GM12892 (cell line): ENCODE measurements at regions not wholly inside any gene's neighbourhood (a gene's known extent, or its start where the extent isn't known, plus 50 kb on each side); places are given as distances from the start of the nearest gene placed in this dataset.
"Not testable (repeated sequence)": the region's sequence is repeated elsewhere in the genome, so short reads cannot be mapped to it uniquely, and the experiment has no call there.

Source experiments
- DNase-seq: peaks from one replicate; pipeline ENCODE4 v3.0.0; 2011; ENCODE audit not compliant: insufficient read length
- FAIRE-seq: peaks from 2 replicates; lab custom pipeline; 2011; peaks lifted over from hg19 to GRCh38; lab: Jason Lieb, UNC
- POLR2A ChIP-seq: IDR thresholded peaks from 2 replicates; pipeline ENCODE4 v1.6.1; 2011; ENCODE audit warnings: low read depth, low read length, control low read depth
- POLR2AphosphoS5 ChIP-seq: IDR thresholded peaks from 2 replicates; pipeline ENCODE4 v1.6.1; 2011; ENCODE audit warnings: low read depth, low read length, control low read depth
- TAF1 ChIP-seq: IDR thresholded peaks from 2 replicates; pipeline ENCODE4 v1.6.1; 2011; ENCODE audit warnings: low read depth, mild to moderate bottlenecking, control low read depth, low read length, borderline replicate concordance

DNA sequence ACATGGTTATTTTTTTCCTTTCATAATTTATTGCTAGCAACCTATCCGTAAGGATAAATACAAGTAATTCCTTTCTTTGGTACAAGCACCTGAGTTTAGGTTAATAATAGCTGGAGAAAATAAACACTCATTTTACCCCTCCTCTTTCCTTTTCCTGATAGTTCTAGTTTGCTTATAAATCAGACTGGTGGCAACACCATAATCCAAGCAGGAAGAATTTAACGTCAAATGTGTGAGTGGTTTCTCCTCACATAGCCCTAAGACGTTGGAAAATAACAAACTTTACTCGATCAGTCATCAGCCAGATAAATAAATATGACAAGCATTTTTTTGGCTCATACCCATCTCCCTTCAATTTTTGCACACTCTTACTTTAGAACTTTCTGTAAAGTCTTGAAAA, 190.3 kb upstream of the FAM241A start:
- FAIRE-seq: no peak
- TF ChIP-seq POLR2AphosphoS5 (no peak), TAF1 (no peak)
- no peak for DNase-seq

DNA sequence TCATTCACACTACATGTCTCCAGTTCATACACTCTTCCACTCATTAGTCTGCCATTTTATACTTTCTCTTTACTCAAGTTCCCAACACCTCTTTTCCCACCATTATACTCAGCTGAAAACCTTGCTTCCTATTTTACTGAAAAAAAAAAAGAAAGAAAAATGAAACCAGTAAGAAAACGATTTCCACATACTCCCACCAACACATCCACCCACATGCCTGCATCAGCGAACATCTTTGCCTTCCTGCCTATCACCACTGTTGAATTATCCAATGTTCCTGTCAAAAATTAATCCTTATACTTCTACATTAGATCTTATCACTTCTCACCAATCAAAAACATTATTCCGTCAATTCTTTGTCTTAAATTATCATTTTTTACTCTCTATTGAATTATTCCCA, 188.1 kb upstream of the FAM241A start:
- no peak for TF ChIP-seq TAF1
- no peak for TF ChIP-seq POLR2A
- TF ChIP-seq POLR2AphosphoS5: no peak
- no peak for DNase-seq
- FAIRE-seq: no peak

DNA sequence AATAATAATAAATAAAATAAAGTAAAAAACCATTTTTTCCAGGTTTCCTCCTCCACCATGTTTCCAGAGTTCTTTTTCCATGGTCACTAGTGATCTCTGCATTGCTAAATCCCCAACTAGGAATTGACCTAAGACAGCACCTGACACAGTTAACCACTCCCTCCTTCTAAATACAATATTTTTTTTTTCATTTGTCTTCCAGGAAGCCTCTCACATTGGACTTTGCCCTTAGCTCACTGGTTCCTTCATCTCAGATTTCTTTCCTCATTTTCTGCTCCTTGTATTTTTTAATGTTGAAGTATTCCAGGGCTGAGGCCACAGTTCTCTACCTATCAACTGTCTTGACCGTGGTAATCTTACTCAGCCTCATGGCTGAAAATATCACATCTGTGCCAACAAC, 187.3 kb upstream of the FAM241A start:
- FAIRE-seq (no peak), DNase-seq (no peak)
- TF ChIP-seq TAF1 (no peak), POLR2AphosphoS5 (no peak), POLR2A (no peak)

DNA sequence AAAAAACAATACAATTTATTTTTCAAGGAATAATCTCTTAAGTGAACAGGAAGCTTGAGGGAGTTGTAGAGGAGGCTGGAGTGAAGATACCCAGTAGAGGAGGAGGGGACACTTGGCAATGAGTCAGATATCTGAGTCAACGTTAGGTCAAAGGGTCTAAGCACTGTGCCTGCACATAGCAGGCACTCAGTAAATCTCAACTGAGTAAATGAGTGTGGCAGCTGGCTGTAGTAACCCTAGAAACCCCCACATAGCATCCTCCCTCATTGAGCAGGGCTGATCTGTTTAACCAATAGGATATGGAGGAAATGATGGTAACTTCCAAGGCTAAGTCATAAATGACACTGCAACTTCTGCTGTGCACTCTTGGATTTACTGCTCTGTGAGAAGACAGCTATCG, 186.0 kb upstream of the FAM241A start:
- no peak for TF ChIP-seq POLR2A
- TF ChIP-seq TAF1: no peak
- no peak for TF ChIP-seq POLR2AphosphoS5
- peak; percentile 65 for FAIRE-seq
- DNase-seq: no peak

DNA sequence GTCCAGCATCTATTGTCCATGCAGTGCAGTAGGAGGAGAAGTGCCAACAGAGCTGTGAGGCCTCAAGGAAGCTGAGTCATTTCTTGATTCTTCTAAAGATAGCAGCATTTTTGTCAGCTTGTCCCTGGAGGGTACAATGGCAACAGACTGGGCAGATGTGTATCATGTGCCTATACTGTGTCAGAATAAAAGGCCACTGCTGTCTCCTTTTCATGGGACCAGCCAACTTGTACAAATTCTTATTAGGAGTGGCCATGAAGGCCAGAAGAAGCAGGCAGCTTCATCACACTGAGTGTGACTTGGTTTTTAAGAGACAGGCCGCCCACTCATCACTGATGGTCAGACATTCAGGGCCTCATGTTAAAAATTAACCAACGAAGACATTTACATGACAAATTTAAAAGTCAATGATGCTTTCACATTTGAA, 185.0 kb upstream of the FAM241A start:
- DNase-seq: no peak
- FAIRE-seq: peak; percentile 87
- TF ChIP-seq TAF1: no peak
- TF ChIP-seq POLR2A: no peak
- no peak for TF ChIP-seq POLR2AphosphoS5

DNA sequence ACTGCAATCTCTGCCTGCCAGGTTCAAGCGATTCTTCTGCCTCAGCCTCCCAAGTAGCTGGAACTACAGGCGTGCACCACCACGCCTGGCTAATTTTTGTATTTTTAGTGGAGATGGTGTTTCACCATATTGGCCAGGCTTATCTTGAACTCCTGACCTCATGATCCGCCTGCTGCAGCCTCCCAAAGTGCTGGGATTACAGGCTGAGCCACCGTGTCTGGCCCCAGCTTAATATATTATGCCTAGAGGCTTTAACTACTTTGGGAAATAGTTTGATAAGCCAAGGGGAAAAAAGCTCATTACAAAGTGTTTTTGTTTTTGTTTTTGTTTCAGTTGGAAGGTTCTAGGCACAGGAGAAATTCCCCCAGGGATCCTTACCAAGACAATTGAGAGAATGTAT, 184.2 kb upstream of the FAM241A start:
- not testable (repeated sequence) for FAIRE-seq

DNA sequence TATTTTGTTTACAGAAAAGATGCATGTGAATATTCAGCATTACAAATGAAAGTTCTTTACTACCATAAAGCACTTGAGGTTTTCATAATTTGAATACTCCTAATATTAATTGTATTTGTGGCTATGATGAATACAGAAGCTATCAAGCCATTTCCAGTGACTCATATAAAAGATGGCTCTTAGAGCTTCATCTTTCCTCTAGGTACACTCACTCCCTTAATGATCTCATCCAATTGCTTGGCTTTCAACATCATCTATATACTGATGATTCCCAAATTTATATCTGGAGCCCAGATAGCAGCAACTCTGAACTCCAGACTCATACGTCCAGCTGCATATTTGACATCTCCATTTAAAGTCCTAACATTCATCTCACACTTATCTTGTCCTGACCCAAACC, 183.4 kb upstream of the FAM241A start:
- no peak for FAIRE-seq
- no peak for DNase-seq
- TF ChIP-seq TAF1 (no peak), POLR2A (no peak), POLR2AphosphoS5 (no peak)

More for the DNA sequence above, 184.2 kb upstream of the FAM241A start:
- DNase-seq: not testable (repeated sequence)

DNA sequence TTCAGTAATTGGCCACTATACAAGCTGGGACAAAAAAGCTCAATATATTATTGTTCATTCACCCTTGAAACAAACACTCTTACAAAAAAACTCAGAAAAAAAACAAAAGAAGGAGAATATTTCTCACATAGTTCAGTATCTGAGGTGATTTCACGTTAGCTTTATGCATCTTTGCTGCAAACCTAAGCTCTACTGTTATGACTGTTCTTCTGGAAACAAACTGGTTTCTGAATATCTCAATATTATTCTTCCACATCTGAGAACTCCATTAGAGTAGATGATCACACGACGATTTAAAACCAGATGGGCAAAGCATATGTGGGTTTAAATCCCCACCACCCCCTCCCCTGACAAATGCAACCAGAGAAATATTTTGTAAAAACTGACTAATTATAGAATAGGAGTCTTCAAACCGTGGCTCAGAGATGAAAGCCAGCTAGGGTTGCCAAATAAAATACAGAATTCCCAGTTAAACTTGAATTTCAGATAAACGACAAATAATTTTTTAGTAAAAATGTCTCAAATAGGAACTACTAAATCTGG, 182.0 kb upstream of the FAM241A start:
- no peak for DNase-seq
- FAIRE-seq: no peak
- no peak for TF ChIP-seq TAF1
- TF ChIP-seq POLR2AphosphoS5: no peak

DNA sequence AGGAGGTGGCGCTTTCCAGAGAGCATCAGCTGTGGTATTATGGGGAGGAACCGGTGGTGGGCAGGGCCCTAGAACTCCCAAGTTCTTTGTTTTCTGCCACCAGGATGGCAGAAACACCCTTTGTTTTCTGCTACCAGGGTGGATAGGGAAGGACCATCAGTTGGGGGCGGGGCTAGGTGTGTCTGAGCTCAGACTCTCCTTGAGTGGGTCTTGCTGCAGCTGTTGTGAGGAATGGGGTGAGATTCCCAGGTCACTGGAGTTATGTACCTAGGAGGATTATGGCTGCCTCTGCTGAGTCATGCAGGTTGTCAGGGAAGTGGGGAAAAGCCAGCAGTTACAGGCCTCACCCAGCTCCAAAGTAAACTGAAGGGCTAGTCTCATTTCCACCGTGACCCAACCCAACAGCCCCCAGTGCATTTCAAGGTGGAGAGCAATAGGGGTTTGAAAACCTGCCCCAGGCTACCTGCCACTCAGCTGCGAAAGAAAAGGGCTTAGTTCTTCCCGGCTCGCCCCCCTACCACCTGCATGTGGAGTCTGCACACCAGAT, 167.8 kb upstream of the FAM241A start:
- TF ChIP-seq POLR2AphosphoS5: no peak
- TF ChIP-seq POLR2A: no peak
- TF ChIP-seq TAF1: no peak
- FAIRE-seq: no peak
- DNase-seq: no peak

DNA sequence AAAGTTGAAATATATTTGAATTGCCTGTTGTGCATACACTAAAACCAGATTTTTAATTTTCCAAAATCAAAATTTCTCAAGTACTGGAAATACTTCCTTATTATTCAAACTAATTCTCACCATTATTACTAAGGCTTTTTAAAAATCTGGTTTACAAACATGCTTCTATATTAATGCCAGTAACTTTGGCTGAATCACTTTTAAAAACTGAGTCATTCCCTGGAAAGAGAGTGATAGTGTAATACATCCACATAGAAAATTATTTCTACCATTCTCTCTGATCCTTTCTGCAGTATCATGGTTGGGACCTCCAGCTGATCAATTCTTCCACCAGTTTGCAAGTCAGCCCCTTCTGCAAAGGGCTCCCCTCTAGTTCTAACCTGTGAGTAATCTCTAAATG, 165.3 kb upstream of the FAM241A start:
- no peak for FAIRE-seq
- no peak for DNase-seq

DNA sequence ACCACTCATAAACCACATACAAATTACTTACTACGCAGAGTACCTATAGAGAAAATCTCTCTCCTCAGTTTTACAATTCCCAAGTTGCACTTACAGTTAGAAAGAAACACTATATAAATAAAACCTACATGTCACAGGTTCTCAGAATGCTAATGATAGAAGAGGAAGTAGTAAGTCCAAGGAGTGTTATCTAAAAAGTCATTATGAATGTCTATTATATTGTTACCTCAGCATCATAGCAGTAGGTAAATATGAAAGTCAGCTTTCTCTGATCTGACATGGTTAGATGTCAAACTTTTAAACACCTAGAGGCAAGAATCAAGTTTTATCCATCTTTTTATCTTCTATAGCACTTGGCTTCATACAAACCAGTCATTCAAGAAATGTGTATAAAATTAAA, 163.2 kb upstream of the FAM241A start:
- no peak for TF ChIP-seq POLR2AphosphoS5
- TF ChIP-seq POLR2A: no peak
- TF ChIP-seq TAF1: no peak

More for the DNA sequence above, 165.3 kb upstream of the FAM241A start:
- TF ChIP-seq TAF1 (no peak), POLR2AphosphoS5 (no peak), POLR2A (no peak)

DNA sequence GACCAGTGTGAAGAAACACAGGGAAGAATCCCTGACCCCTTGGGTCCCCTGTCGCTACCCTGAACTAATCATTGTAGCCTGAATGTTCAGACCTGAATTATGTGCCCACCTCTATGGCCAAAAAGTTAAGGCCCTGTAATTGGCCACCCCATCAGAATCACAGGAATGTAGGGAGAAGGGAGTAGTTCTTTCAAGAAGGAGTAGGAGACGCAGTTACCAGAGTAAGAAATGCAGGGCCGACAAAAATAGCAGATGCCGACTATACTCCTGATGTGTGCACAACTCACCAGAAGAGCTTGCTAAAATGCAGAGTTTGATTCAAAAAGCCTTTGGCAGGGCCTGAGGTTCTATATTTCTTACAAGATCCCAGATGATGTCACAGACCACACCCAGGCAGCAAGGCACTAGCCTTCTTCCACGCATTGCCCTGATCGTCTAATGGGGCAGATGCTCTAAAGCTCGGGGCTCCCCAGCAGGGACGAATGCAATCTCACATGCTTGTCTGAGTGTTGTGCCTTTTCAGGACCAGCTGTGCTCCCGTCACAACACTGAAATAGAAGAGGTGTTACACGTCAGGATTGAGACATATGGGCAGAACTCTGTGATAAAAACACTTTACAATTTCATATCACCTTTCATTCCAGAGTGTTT, 161.0 kb upstream of the FAM241A start:
- DNase-seq (no peak), FAIRE-seq (no peak)
- TF ChIP-seq TAF1 (no peak), POLR2AphosphoS5 (no peak), POLR2A (no peak)

More for the DNA sequence above, 163.2 kb upstream of the FAM241A start:
- DNase-seq (no peak), FAIRE-seq (no peak)

DNA sequence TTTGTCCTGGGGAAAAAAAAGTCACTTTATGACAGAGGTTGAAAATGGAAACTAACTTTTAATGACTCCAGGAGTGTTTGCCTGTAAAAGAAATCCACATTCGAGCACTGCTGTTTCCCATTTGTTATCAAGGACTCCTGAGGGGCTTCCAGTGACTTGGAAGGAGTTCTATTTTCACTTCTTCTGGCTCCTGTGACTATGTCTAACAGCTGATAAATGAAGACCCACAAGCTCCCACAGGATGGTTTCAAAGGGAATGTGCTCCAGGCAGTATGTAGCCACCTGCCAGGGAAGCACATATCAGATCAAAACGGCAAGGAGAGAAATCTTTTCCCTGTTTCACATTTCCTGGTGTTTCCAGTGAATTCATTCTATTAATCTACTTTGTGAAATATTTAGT, 159.8 kb upstream of the FAM241A start:
- FAIRE-seq (no peak), DNase-seq (no peak)
- TF ChIP-seq TAF1 (no peak), POLR2AphosphoS5 (no peak), POLR2A (no peak)
